ENCODE measurements at regions not wholly inside any gene's neighbourhood (a gene's known extent, or its start where the extent isn't known, plus 50 kb on each side); places are given as distances from the start of the nearest gene placed in this dataset.
A peak's percentile ranks its signal among the peaks of the same experiment; 100 is the strongest.
"Not testable (repeated sequence)": the region's sequence is repeated elsewhere in the genome, so short reads cannot be mapped to it uniquely, and the experiment has no call there.

DNA sequence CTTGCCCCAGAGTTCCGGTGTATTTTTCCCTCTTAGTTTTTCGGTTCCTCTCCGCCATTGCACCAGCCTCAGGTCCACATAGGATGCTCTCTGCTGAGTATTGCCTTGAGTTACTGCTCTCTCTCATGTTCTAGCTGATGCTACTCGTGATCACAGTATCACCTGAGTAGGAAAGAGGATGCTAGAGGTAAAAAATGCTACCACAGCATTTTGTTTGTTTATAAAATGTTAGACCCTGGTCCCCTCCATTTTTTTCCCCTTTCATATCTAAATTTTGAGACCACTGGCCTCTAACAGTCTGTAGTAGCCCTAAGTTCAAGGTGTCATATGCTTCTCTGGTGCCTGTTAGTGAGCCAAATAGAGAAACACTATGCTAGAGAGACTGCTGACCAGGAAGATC, 175.5 kb downstream of the OR2B2 start:
- DNase-seq (ENCODE audit: low read depth) = no peak

DNA sequence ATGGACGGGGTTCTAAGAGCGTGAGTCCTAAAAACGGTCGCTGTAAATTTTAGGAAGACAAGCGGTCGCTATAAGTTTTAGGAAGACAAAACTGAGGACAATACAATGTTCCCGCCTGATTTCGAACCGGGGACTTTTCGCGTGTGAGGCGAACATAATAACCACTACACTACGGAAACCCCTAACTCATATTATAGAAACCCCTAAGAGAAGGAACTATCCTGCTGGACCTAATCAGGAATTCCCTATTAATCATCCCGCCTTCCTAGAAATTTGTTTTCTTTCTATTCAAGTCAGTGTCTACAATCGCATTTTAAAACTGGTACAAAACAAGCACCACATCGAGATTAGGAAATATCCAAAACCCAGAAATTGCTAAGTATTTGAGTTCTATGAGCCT, 183.8 kb downstream of the OR2B2 start:
- DNase-seq (ENCODE audit: low read depth) = no peak

DNA sequence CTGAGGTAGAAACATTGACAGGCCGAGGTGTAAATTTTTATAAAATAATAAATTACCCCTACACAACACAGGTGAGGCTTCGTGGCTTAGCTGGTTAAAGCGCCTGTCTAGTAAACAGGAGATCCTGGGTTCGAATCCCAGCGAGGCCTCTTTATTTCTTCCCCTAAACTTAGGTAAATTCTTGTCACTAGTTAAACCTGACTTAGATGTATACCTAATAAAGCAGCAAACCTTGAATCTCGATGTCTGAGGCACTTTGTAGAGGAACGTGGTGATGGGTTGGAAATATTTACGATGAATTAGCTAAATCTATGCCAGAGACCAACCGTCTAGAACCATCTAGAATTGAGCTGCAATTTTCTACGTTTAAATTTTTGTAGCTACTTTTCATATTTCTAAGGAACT, 185.6 kb downstream of the OR2B2 start:
- peak; percentile 42 for DNase-seq (ENCODE audit: low read depth)

DNA sequence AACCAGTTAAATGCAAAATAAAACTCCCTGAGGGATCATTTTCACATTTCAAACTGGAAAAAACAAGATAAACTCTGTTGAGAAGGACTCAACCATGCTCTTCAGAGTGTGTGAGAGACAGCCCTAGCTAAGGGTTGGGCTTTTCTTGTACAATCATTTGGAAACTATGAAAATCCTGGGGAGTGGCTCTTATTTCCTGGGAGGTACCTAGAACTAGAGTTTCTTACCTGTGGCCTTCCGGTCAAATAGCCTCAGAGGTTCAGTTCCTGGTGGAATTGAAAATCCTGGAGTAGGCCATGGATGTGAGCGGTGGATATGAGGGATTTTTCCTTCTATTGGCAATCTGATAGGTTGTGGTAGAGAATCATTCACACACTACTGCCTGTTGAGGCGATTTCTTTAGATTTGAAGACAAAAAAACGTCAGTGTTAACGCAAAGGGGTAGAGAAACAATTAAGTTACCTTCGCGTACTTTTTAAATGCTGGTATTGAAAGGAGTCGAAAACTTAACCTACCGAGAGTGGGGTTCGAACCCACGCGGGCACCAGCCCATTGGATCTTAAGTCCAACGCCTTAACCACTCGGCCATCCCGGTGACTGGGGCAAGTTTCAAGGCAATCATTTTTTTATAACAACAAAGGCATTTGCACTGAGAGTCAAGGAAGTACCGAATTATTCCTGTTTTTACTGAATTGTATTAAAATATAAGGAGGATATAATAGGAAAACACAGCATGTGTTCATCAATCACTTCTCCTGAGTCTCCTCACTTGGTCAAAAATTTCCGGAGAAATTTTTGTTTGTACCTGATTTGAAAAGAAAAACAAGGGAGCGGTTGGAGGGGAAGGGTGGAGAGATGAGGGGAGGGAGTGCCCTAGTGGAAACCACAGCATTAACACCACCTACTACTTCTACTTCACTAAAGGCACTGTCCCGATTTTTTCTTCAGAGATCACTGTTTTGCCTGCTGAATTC, 191.3 kb downstream of the OR2B2 start:
- peak; percentile 82 for DNase-seq (ENCODE audit: low read depth)

DNA sequence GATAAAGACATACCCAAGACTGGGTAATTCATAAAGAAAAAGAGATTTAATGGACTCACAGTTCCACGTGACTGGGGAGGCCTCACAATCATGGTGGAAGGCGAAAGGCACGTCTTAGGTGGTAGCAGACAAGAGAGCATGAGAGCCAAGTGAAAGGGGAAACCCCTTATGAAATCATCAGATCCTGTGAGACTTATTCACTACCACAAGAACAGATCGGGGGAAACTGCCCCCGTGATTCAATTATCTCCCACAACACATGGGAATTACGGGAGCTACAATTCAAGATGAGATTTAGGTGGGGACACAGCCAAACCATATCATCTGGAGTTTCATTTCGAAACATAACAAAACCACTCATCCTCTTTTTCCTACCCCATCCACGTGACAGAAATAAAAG, 193.2 kb downstream of the OR2B2 start:
- DNase-seq (ENCODE audit: low read depth) = peak; percentile 35

DNA sequence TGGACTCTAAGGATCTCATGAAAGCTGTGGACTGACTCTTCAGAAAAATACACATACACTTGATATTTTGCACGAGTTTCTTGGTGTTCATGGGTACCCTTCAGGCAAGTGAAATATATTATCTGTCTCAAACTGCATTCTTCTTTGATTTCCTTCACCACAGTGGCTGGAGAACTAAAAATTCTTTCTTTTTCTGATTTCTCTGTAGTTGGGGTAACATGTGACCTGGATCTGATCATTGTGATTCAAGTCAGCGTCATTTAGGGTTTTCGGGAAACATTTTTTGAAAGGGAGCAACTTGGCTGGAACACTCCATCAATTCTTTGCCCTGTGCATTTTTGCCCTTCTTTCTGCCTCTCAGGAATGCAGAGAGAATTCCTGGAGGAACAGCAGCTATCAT, 205.8 kb downstream of the OR2B2 start:
- DNase-seq (ENCODE audit: low read depth) = no peak

DNA sequence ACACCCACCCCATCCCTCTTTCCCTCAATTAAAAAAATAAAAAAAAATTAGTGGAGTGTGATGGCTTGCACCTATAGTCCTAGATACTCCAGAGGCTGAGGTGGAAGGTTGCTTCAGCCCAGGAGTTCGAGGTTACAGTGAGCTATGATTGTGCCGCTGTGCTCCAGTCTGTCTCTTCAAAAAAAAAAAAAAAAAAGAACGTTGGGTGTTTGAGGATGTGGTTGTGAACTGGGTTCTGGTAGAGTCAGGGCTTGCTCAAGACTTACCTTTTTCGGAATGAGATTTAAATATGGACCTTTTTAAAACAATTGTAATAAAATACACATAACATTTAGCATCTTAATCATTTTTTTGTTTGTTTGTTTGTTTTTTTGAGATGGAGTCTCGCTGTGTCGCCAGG, 211.9 kb downstream of the OR2B2 start:
- DNase-seq (ENCODE audit: low read depth) = no peak

DNA sequence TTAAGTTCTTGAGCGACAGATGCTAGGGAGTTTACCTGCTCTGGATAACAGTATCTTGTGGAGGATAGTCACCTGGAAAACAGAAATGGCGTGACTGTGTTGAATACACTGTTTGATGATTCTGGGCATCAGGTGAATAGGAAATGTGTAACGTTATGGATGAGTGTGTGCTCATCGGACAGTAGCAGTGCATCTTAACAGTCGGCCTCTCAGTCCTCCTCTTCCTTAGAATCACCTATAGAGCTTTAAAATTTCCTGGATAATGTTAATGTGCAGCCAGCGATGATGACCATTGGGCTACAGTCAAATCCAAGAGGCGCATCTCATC, 217.7 kb downstream of the OR2B2 start:
- DNase-seq (ENCODE audit: low read depth) = no peak

DNA sequence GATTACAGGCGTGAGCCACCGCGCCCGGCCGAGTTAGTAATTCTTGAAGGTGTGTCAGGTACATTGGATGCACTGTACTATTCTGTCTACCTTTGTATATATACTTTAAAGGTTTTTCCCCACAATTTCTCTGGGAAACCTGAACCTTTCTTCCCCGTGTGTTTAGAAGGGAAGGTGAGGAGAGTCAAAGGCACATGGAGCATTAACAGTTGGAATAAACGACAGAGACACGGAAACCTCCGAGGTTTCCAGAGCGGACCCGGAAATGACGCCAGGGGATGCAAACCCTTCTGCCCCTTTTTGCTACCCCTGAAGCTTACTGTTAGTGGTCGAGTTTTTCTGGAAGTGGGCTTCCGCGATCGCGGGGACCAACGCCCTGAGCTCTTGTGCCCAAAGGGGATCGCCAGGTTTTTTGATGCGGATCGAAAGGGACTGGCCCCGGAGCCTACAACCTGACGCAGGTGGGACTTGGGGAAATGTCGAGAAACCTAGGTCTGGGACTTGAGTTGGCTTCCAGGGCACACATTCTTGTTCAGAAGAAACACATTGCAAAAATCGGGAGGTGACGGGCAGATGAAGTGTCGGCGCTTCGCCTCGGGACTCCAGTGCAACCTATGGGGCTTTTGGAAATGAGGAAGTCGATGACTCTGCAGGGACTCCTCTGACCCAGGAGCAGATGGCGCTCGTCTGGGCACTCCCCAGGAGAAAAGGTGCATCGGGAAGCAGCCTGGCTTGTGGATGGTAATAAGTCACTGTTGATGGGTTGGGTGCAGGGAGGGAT, 218.2 kb downstream of the OR2B2 start:
- DNase-seq (ENCODE audit: low read depth) = peak; percentile 22

DNA sequence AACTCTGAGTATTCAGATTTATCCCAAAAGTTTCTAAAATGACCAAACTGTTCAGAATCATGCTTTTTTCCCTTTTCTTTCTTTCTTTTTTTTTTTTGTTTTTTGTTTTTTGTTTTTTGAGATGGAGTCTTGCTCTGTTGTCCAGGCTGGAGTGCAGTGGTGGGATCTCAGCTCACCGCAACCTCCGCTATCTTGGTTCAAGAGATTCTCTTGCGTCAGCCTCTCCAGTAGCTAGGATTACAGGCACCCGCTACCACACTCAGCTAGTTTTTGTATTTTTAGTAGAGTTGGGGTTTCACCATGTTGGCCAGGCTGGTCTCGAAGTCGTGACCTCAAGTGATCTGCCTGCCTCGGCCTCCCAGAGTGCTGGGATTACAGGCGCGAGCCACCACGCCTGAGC, 219.2 kb upstream of the ZNF184 start:
- not testable (repeated sequence) for DNase-seq (ENCODE audit: low read depth)

DNA sequence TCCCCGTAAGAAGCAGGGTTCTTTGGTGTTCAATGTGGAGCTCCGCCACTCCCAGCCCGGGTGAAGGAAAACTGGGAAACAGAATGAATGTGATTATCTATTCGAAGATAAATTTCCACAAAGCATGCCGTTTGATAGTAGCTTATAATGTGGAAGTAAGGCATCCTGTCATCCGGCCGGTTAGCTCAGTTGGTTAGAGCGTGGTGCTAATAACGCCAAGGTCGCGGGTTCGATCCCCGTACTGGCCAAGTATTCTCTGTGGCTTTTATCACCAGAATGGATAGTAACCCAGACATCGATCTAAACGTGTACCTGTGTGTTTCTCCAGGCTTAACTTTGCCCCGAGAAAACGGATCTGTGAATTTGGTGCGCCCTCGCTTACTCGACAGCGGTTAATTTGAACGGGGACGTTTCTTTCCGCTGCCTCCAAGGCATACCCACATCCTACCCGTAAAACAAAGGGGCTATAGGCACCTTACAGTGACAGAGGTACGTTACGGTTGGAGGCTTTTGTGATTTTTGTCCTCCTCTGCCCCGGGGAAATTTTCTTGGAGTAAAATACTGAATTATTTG, 215.2 kb upstream of the ZNF184 start:
- DNase-seq (ENCODE audit: low read depth) = peak; percentile 93

DNA sequence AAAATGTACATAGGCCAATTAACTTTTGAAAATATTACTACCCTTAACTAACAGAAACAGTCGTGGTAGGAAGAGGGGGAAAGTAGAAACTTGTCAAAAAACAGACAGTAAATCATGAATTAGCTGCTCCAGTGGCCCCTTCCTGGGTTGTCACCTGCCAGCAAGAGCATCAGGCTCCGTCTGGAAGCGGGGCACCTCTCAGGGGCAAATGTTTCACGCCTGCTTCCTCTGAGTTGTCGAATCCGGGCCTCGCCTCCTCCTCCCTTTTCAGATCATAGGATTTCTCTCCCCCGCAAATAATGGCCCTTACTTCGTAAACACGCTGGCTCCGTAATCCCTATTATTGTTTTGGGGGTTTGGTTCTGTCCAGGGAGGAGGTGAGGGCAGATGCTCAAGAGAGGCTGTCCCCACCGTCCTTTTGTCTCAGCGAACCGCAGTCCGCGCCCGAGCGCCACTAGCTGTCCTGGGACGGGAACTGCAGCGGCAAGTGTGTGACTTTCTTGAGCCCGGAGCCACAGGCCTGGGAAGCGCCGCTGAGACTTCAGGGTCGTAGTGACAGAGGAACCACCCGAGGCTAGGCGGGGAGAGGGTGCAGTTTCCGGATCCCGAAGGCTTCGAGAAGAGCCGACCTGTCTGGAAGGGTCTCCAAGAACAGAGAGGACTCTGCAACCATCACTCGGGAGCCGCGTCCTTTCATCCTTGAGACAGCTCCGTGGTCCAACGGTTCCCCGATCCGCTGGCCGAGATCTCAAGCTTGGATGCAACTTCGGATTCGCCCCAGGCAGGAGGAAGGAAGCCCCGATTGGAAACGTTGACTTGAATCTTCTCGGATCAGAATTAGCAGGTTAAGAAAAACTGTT, 214.5 kb upstream of the ZNF184 start:
- peak; percentile 78 for DNase-seq (ENCODE audit: low read depth)

DNA sequence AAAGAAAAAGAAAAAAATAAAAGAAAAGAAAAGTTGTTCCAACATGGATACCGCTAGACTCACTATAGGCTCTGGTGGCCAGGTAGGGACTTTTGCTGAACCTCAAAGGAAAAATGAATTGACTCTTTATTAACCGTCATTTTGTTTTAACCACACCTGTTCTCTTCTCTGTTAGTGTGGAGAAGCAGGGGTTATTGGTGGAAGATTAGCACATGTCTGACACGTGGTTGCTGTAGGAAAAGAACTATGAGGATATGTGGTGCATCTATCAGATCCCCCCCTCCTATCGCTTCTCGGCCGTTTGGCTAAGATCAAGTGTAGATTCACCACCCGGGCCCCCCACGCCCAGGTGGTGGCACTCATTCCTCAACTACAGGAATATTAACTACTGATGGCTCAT, 212.4 kb upstream of the ZNF184 start:
- no peak for DNase-seq (ENCODE audit: low read depth)

DNA sequence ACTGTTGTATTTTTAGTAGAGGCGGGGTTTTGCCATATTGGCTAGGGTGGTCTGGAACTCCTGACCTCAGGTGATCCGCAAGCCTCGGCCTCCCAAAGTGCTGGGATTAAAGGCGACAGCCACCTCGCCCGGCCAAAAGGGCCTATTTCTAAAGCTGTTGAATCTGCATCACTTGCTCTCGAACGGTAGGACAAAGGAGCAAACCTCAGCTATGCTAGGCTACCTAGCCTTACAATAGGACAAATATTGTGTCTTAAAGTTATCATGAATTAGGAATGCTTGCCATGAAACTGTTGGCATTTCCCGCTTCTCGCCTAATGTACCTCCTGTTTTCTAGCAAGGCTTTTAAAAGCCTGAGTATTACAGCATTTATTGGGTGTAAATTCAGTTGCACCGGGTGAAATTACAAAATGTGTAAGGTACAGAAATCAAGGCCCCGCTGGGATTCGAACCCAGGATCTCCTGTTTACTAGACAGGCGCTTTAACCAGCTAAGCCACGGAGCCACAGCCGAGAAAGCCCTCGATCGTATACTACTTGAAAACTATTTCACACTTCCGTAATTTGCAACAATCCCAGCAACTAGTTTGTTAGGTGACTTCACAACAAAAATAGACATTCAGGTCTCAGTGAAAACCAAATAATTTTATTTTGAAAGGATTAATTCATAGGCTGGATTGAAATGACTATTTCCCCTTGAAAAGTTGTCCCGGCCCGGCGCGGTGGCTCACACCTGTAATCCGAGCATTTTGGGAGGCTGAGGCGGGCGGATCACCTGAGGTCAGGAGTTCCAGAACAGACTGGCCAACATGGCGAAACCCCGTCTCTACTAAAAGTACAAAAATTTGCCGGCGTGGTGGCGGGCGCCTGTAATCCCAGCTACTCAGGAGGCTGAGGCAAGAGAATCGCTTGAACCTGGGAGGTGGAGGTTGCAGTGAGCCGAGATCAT, 211.6 kb upstream of the ZNF184 start:
- peak; percentile 93 for DNase-seq (ENCODE audit: low read depth)

DNA sequence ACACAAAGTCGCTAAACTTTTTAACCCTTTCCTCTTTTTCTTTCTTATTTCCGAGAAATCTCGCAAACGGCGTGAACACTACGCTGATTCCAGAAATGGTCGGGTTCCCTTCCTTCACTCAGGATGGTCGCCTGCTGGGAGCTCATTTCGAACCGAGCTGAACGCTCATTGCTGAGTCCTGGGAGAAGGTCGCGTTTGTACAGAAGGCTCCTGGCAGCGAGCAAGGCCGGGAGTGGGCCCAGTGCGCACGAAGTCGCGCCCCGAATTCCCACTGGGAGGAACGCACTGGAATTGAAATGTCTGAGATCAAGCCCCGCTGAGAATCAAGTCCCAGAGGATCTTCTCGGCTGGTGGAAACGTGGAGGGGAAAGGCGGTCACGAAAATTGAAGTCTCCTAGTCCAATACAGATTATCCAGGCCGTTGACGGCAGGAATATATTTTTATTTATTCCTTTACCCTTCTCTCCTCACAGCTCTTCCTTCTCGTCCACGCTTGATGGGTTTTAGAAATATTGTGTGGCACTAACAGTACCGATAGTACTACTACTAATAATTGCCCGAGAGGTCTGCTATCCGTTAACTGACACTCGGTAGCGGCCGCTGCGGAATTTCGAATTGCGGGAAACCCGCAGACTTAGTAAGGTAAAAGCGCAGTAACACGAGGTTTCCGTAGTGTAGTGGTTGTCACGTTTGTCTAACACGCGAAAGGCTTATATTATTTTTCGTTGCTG, 207.2 kb upstream of the ZNF184 start:
- DNase-seq (ENCODE audit: low read depth) = no peak

DNA sequence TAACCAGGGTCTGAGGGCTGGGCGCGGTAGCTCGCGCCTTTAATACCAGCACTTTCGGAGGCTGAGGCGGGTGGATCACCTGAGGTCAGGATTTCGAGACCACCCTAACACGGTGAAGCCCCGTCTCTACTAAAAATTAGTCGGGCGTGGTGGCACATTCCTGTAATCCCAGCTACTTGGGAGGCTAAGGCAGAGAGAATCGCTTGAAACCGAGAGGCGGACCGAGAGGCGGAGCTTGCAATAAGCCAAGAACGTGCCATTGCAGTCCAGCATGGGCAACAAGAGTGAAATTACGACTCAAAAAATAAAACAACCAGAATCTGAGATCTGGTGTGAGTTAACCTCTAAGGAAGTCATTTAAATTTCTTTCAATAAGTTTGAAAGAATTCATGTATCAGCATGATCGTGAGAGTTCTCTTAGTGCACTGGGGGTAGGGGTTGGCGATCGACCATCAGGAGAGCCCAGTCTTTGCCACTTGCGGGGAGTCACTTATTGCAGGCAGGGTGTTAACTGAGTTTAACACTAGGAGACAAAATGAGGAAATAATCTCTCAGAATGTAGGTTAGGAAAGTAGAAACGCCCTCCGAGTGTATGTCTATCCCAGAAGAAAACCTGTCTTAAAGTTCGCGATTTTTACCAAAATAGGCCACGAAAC, 206.5 kb upstream of the ZNF184 start:
- DNase-seq (ENCODE audit: low read depth) = peak; percentile 47

DNA sequence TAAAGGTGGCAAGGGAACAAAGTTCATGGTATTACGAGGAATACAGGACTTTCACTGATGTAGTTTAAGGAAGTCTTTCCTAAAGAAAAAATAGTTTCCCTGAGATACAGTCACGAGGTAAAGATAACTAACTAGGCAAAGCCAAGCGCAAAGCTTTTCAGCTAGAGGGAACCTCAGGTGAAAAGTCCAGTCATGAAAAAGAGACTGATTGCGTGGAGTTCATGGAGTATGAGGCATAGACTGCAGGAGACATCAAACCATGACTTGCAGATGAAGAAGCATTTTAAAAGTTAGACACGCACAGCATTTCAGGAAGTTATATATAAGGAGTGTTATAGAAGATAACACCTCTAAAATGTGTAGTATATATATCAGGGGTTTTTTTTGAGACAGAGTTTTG, 205.6 kb upstream of the ZNF184 start:
- no peak for DNase-seq (ENCODE audit: low read depth)

DNA sequence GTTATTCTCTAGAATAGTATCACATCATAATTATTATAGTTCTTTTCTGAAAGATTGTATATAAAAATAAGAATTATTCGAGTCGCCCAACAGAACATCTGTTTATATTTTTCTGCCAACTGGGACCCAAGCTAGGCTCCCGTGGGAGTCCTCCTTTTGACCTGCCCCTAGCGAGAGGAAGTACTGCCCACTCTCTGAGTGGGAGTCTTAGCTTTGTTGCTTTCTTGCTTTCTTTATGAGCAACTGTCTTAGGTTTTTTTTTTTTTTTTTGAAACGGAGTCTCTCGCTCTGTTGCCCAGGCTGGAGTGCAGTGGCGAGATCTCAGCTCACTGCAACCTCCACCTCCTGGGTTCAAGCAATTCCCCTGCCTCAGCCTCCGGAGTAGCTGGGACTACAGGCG, 202.0 kb upstream of the ZNF184 start:
- DNase-seq (ENCODE audit: low read depth) = no peak

DNA sequence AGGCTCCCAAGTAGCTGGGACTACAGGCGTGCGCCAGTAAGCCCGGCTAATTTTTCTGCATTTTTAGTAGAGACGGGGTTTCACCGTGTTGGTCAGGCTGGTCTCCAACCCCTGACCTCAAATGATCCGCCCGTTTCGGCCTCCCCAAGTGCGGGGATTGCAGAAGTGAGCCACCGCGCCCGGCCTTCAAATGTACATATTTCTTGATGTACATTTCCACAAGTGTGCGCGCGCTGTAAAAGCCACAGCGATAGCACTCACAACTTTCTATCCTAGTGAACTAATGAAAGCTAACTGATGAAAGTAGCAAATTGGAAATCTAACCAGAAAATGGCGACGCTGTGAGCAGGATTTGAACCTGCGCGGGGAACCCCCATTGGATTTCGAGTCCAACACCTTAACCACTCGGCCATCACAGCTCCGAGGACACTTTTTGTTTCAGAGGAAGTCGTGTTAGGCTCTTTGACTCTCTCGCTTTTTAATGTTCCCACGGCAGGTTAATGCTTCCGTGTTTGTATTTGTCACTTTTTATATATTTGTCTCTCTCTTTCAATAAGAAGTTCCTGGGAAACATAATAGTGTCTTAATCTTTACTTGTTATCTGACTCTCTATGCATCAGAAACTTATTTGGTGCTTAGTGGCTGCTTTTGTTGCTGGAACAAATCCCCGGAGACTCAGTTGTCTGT, 199.4 kb upstream of the ZNF184 start:
- DNase-seq (ENCODE audit: low read depth) = peak; percentile 95

Data from iris pigment epithelial cell (primary cell).